Common myeloid progenitor, CD34-positive (primary cell): ENCODE measurements at regions not wholly inside any gene's neighbourhood (a gene's known extent, or its start where the extent isn't known, plus 50 kb on each side); places are given as distances from the start of the nearest gene placed in this dataset.
A peak's percentile ranks its signal among the peaks of the same experiment; 100 is the strongest.

ENCODE experiments used
- CTCF ChIA-PET: fragments of 350-600 bp; sonication (Branson Sonifier 250); formaldehyde crosslinking; loops from one replicate; lab custom pipeline; 2021; ENCODE audit warnings: antibody characterized with exemption; lab: Charles Lee
- POLR2A ChIA-PET: fragments of 350-600 bp; sonication (Branson Sonifier 250); formaldehyde crosslinking; loops from one replicate; lab custom pipeline; 2021; ENCODE audit warnings: antibody characterized with exemption; lab: Charles Lee
- DNase-seq, 3 donors: peaks; one replicate each; pipeline versions ENCODE4 v3.0.0 to v3.0.0-alpha.2; 2013
- H3K27ac ChIP-seq, 2 experiments: 1 replicate in 1 of 2; 2 replicates in 1 of 2; pipeline ENCODE4 v1.7.0; 2013; ENCODE audit warnings: inconsistent platforms in 2 of 2, low read length in 2 of 2, mild to moderate bottlenecking in 2 of 2, low read depth in 1 of 2, moderate library complexity in 1 of 2; ENCODE audit not compliant: severe bottlenecking in 2 of 2, insufficient read depth in 1 of 2, poor library complexity in 1 of 2
- H3K27me3 ChIP-seq, 5 experiments: replicated peaks in 2 of 5; 1 replicate in 3 of 5; 2 replicates in 2 of 5; pipeline versions ENCODE4 v1.6.1 to v1.7.0; 2013; ENCODE audit warnings: low read length in 4 of 5, mild to moderate bottlenecking in 2 of 5, moderate library complexity in 2 of 5, inconsistent platforms in 1 of 5; ENCODE audit not compliant: insufficient read depth in 5 of 5, control insufficient read depth in 4 of 5
- H3K36me3 ChIP-seq, 4 experiments: 1 replicate in 2 of 4; 2 replicates in 2 of 4; pipeline versions ENCODE4 v1.6.1 to v1.7.0; 2013; ENCODE audit warnings: low read length in 3 of 4, control low read depth in 1 of 4, mild to moderate bottlenecking in 1 of 4; ENCODE audit not compliant: control insufficient read depth in 4 of 4, insufficient read depth in 4 of 4
- H3K4me1 ChIP-seq, 4 experiments: 1 replicate in 3 of 4; 2 replicates in 1 of 4; pipeline versions ENCODE4 v1.6.1 to v1.7.1; 2013; ENCODE audit warnings: low read length in 3 of 4, mild to moderate bottlenecking in 3 of 4, control low read depth in 1 of 4, inconsistent platforms in 1 of 4, moderate library complexity in 1 of 4; ENCODE audit not compliant: control insufficient read depth in 4 of 4, insufficient read depth in 4 of 4; ENCODE audit errors: control extremely low read depth in 1 of 4
- H3K4me3 ChIP-seq, 7 experiments: 1 replicate in 4 of 7; 2 replicates in 3 of 7; pipeline versions ENCODE4 v1.5.1 to v1.7.0; 2013; ENCODE audit warnings: mild to moderate bottlenecking in 7 of 7, low read length in 6 of 7, moderate library complexity in 6 of 7, inconsistent platforms in 2 of 7, low read depth in 2 of 7, control low read depth in 1 of 7; ENCODE audit not compliant: insufficient read depth in 4 of 7, control insufficient read depth in 1 of 7; ENCODE audit errors: extremely low read depth in 1 of 7
- H3K9me3 ChIP-seq, 5 experiments: 1 replicate in 4 of 5; 2 replicates in 1 of 5; pipeline versions ENCODE4 v1.6.1 to v1.7.1; 2013; ENCODE audit warnings: low read length in 4 of 5, mild to moderate bottlenecking in 2 of 5, inconsistent platforms in 1 of 5, low read depth in 1 of 5, moderate library complexity in 1 of 5; ENCODE audit not compliant: control insufficient read depth in 4 of 5, insufficient read depth in 2 of 5; ENCODE audit errors: control extremely low read depth in 1 of 5
- WGBS: methylation state at CpG from one replicate; pipeline ENCODE4 v1.1.5; 2013; ENCODE audit not compliant: insufficient coverage; 5-methylcytosine and 5-hydroxymethylcytosine counted together

DNA sequence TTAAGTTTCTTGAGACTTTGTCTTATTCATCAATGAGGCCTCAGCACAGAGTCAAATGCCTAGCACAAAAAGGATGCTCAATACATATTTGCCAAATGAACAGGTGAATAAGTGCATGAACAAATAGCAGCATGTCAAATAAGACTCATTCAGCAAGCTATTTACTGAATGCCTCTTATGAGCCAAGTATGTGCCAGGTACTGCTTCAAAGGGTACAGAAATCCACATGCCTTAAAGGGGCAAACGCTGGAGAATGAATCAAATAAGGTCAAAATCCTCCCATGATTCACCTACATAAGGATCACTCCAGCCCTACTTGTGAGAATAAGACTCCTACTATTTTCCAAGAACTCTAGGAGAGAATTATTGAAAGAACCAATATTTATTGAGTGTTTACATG is 260.2 kb upstream of the CPEB2 start:
- no peak overlapping the region for H3K4me3 ChIP-seq
- DNase-seq: no peak
- no peaks in the 10 kb centered on the region for H3K36me3 ChIP-seq
- POLR2A ChIA-PET: no interaction called here
- peaks cover 0 to 2% (median 0%) of the 10 kb centered on the region in 4 experiments for H3K4me1 ChIP-seq
- 100% methylated on average over 1 of the region's 1 CpG for WGBS
- H3K27ac ChIP-seq: no peak overlapping the region
- no peaks in the 10 kb centered on the region for H3K9me3 ChIP-seq
- no peaks in the 10 kb centered on the region for H3K27me3 ChIP-seq
- CTCF ChIA-PET: no interaction called here

- H3K27me3 ChIP-seq: no peaks in the 10 kb centered on the region
- H3K4me1 ChIP-seq: peaks cover 0 to 2% (median 0%) of the 10 kb centered on the region in 4 experiments
- ChIA-PET POLR2A (no interaction called here), CTCF (no interaction called here)
- H3K9me3 ChIP-seq: no peaks in the 10 kb centered on the region
- H3K4me3 ChIP-seq: no peak overlapping the region
- no peak overlapping the region for H3K27ac ChIP-seq
- 83% methylated on average over 1 of the region's 5 CpGs for WGBS
- H3K36me3 ChIP-seq: no peaks in the 10 kb centered on the region
- no peak for DNase-seq
Measured at GRCh38 chr4:14743172-14743571, 259.1 kb upstream of the CPEB2 start.

GRCh38 chr4:14743601-14744000 is 258.7 kb upstream of the CPEB2 start:
- Histone ChIP-seq H3K27ac (no peak overlapping the region), H3K4me1 (peaks cover 0 to 2% (median 0%) of the 10 kb centered on the region in 4 experiments), H3K9me3 (no peaks in the 10 kb centered on the region), H3K36me3 (no peaks in the 10 kb centered on the region), H3K27me3 (no peaks in the 10 kb centered on the region), H3K4me3 (no peak overlapping the region)
- ChIA-PET CTCF (interaction anchor here (1.4 kb wide), 1 partner anchor 10 kb away, joined by 3 read pairs; no protein-coding TSS in a partner anchor), POLR2A (no interaction called here)
- WGBS: 43% methylated on average over 3 of the region's 5 CpGs
- peak in 2 of 3 donors; percentile 35 to 44 for DNase-seq

DNA sequence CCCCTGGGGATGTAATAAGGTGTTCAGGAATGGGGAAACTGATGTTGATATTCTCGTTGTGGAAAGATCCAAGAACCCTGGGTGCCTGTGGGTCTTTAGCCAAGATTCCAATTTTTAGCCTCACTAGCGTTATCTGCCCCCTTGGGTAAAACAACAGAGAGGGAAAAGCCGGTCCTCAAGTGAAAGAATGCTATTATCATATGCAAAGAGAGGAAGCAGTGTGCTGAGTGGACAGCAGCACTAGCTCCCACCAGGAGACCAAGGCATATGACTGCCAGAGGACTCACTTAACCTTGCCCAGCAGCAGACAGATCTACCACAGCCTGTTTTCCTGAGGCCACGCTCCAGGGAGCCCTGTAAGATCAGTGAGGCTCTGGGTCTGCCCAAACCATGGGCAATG is 257.9 kb upstream of the CPEB2 start:
- DNase-seq: no peak
- Histone ChIP-seq H3K9me3 (no peaks in the 10 kb centered on the region), H3K27me3 (no peaks in the 10 kb centered on the region), H3K4me3 (no peak overlapping the region), H3K27ac (no peak overlapping the region), H3K36me3 (no peaks in the 10 kb centered on the region), H3K4me1 (peaks cover 0 to 2% (median 0%) of the 10 kb centered on the region in 4 experiments)
- WGBS: 76% methylated on average over 3 of the region's 4 CpGs
- ChIA-PET POLR2A (no interaction called here), CTCF (interaction anchor here (1.4 kb wide), 1 partner anchor 11 kb away, joined by 3 read pairs; no protein-coding TSS in a partner anchor)

GRCh38 chr4:14749910-14750309 is 252.4 kb upstream of the CPEB2 start:
- WGBS: 88% methylated on average over 1 of the region's 2 CpGs
- peak in 2 of 3 donors; percentile 4 to 14 for DNase-seq
- ChIA-PET POLR2A (no interaction called here), CTCF (interaction anchor here (0.9 to 1.4 kb wide), 2 partner anchors 254 to 412 kb away, joined by 3 read pairs; no protein-coding TSS in a partner anchor)
- peaks cover 0 to 17% (median 4%) of the 10 kb centered on the region in 5 experiments for H3K9me3 ChIP-seq
- H3K4me3 ChIP-seq: no peak overlapping the region
- no peak overlapping the region for H3K27ac ChIP-seq
- no peaks in the 10 kb centered on the region for H3K4me1 ChIP-seq
- no peaks in the 10 kb centered on the region for H3K36me3 ChIP-seq
- no peaks in the 10 kb centered on the region for H3K27me3 ChIP-seq

DNA sequence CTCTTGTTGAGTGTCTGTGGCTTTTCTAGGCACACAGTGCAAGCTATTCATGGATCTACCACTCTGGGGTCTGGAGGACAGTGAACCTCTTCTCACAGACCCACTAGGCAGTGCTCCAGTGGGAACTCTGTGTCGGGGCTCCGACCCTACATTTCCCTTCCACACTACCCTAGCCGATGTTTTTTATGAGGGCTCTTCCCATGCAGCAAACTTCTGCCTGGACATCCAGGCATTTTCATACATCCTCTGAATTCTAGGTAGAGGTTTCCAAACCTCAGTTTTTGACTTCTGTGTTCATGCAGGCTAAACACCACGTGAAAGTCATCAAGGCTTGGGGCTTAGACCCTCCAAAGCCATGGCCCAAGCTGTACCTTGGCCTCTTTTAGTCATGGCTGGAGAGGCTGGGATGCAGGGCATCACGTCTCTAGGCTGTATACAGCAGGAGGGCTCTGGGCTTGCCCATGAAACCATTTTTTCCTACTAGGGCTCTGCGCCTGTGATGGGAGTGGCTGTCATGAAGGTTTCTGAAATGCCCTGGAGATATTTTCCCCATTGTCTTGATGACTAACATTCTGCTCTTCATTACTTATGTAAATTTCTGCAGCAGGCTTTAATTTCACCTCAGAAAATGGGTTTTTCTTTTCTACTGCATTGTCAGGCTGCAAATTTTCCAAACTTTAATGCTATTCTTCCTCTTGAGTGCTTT is 249.8 kb upstream of the CPEB2 start:
- no peaks in the 10 kb centered on the region for H3K36me3 ChIP-seq
- WGBS: 88% methylated on average over 5 of the region's 6 CpGs
- no peaks in the 10 kb centered on the region for H3K27me3 ChIP-seq
- H3K4me3 ChIP-seq: no peak overlapping the region
- ChIA-PET POLR2A (no interaction called here), CTCF (no interaction called here)
- peaks cover 0 to 17% (median 4%) of the 10 kb centered on the region in 5 experiments for H3K9me3 ChIP-seq
- DNase-seq: no peak
- no peaks in the 10 kb centered on the region for H3K4me1 ChIP-seq
- H3K27ac ChIP-seq: no peak overlapping the region

GRCh38 chr4:14767142-14767541 is 235.1 kb upstream of the CPEB2 start:
- no peak for DNase-seq
- no peak overlapping the region for H3K27ac ChIP-seq
- H3K27me3 ChIP-seq: no peaks in the 10 kb centered on the region
- H3K9me3 ChIP-seq: no peaks in the 10 kb centered on the region
- H3K4me3 ChIP-seq: no peak overlapping the region
- CTCF ChIA-PET: no interaction called here
- no peaks in the 10 kb centered on the region for H3K36me3 ChIP-seq
- no peaks in the 10 kb centered on the region for H3K4me1 ChIP-seq
- POLR2A ChIA-PET: no interaction called here
